CD4-positive, alpha-beta T cell treated with Interleukin-1 beta for 1 hour (primary cell): ENCODE measurements at regions not wholly inside any gene's neighbourhood (a gene's known extent, or its start where the extent isn't known, plus 50 kb on each side); places are given as distances from the start of the nearest gene placed in this dataset.

Source experiments
- DNase-seq, 2 donors: peaks; one replicate each; pipeline ENCODE4 v3.0.0-alpha.2; 2020 to 2022

DNA sequence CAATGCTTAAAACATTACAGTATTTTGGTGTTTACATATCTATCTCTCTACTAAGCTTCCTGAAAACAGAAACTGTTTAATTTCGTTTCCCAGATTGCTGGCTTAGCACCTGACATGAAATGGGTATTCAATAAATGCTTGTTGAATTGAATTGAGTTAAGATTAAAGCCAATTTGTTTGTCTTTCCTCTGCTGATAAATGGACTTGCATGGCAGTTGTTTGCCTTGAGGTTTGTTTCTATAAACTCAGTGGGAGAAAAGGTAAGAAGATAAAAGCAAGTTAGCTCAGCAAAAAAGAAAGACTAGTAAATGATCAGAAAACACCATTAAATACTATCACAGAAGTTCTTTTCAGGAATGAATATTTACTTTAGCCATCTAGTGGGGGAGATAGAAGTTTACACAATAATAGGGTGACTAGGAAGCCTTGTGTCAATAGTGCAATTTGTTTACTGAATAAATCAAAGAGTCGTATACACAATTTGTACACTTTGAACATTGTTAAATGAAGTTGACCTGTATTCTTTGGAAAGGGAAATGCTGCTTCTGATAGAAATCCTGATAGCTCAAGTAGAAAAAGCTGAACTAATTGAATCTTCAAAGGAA lies 754.5 kb upstream of the FAM98A start:
- no peak for DNase-seq

DNA sequence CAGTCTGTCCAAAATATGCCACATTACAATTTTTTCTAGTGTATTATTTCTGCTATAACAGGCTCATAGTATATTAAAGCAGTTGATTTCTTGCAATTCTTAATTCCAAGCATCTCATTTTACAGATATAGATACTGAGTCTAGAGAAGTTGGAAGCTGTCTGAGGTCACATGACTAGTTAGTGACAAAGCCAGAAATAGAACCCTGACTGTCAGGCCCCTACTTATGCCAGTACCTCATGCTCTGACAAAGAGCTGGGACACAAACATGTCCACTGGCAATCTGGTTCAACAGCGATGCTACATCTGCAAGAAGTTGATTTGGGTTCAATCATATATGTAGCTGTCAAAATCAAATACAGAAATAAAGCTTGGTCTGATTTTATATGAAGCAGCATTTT lies 750.4 kb upstream of the FAM98A start:
- DNase-seq, result no peak

DNA sequence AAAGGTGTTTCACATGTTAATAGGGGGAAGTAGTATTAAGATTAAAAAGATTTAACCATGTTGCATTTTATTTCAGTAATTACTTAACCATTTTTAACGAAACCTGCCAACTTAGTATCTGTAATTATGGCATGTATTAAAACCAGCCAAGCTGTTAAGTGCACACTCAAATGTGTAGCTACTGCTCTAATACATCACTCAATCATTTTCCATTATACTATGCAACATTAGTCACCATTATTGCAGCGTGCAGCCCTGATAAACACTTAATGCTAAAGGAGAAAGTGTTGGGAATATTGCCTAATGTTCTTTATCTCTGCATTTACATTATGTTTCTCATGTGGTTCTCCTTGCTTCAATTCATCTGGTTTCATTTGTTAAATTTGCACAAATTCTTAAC lies 745.9 kb upstream of the FAM98A start:
- no peak for DNase-seq

DNA sequence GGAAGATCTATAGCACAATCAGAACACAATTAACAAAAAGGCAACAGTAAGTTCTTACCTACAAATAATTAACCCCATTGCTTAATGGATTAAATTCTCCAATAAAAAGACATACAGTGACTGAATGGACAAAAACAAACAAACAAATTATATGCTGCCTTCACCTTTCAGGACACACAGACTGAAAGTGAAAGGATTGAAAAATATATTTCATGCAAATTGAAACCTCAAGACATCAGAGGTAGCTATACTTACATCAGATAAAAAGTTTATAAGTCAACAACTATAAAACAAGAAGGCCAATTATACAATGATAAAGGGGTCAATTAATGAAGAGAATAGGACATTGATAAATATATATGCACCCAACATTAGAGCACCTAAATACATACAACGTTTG lies 741.2 kb upstream of the FAM98A start:
- no peak for DNase-seq

DNA sequence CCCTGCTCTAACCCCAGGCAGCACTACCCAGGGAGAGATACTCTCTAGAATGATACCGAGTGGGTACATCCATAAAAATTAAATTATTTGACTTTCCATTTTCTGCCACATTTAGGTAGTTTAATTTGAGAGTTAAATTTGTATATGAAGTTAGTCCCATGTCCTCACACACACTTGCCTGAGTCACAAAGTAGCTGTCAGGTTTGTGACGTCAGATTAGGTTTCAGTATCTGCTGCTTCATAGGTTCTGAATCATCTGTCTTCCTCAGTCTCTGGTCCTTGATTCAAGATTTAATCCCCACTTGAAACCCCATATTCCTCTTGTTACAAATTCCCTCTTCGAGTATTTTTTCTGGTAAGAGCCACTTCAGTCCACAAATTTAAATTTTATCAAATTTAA lies 738.6 kb upstream of the FAM98A start:
- no peak for DNase-seq

DNA sequence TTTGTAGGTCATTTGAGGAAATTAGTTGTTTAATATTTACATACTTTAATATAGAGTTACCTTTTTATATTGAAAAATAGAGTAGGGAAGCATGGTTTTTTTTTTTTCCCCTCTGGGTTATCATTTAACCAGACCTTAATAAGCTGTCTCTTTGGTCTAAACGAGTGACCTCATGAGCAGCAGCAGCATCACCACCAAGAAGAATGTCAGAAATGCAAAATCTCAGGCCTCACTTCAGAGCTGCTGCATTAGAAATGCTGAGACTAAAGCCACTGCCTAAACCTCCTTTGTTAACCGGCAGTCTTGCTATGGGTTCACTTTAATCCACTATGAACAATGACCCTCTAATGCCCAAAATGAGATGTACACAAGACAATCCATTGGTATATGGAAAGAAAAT lies 733.7 kb upstream of the FAM98A start:
- no peak for DNase-seq

DNA sequence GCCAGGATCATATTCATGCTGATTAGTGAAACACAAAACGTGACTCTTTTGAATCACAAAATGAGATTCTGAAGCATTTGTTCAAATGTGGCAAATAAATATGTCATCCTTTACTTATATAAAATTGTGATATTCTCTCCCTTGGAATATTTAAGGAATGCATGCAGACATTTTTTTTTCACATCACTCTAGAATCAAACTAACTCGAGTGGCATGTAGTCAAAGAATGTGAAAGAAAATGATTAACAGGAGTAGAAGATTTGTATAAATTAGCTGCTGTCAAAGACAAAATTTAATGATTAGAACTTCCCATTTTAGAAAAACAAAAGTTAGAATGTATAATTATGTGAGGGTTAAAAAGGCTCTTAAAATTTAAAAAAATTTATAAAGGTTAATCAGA lies 721.0 kb upstream of the FAM98A start:
- DNase-seq, result no peak

DNA sequence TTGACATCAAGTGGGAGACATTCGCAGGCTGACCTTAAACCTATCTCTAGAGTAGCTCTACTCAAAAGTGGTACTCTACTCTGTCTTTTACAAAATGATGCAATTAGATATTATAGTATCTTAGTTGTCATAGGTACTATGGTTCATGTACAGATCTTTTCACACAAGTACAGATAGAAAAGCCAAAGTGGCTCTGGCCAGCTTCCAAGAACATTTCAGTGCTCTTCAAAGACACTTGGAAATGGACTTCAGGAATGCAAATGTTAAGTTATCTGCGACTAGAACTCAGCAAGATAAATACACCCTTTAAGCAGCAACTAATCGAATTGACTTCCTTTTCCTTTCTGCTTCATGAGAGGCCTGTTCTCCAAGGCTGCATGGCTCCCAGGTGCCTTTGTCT lies 718.7 kb upstream of the FAM98A start:
- DNase-seq, result no peak

DNA sequence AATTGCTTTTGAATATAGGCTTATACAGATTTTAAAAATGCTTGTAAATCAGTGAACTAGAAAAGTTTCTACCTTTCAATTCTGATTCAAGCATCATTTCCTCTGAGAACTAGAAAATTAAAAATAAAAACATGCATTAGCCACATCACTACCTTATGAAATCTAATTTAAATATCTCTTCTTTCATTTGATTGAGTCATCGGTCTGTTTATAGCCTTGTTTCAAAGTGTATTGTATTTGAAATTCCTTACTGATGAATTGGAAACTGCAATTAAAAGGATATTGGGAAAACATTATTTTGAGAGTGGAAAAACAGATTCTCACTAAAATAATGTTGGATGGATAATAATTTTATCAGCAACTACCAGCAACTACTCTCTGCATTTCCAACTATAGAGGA lies 717.7 kb upstream of the FAM98A start:
- no peak for DNase-seq

DNA sequence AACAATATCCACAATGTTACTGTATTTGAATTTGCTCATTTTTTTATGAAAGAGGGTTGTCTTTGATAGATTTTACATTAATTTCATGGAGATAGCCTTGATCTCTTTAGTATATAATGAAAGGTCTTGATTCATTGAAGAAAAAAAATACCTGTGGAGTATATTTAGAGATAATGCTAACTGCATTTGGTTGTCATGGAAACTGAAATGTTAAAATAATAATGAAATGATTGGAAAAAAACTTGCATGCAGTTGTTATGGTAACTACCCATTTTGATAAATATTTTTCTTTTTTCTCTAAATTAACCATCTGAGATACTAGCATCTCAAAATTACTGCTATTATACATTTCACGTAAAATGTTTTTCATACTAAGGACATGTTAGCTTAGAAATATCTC lies 712.7 kb upstream of the FAM98A start:
- DNase-seq, result no peak

DNA sequence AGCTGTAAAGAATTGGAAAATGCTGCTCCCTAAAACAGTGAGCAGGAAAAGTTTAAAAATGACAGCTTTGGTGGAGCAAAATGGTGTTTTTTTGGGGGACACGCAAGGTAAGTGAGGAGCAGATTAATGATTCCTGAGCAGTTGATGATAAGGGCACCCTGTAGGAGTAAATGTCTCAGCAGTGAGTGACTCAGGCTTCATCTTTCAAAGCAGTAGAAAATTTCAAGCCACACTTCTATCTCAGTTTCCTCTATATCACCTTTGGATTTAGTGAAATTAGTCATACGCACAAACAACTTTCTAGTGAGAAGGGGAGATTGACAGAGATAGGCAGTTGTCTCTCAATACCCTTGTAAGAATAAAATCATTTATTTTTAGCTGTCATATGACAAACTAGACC lies 709.0 kb upstream of the FAM98A start:
- DNase-seq, result no peak

DNA sequence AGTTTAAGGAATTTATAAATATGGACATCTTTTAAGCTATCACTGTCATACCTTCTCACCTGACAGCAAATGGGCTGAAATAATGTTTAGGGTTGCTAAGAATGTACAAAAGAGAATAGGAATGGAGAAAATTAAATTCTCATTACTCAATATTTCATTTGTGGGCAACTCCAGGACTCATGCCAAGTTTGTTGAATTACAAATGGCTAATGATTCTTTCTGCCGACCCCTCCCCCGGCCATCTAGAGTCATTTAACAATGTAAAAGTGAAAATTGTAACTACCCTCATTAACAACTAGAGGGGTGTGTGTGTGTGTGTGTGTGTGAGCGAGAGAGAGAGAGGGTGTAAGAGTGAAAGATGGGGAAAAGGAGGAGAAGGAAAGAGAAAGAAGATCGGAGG lies 708.5 kb upstream of the FAM98A start:
- DNase-seq, result no peak

DNA sequence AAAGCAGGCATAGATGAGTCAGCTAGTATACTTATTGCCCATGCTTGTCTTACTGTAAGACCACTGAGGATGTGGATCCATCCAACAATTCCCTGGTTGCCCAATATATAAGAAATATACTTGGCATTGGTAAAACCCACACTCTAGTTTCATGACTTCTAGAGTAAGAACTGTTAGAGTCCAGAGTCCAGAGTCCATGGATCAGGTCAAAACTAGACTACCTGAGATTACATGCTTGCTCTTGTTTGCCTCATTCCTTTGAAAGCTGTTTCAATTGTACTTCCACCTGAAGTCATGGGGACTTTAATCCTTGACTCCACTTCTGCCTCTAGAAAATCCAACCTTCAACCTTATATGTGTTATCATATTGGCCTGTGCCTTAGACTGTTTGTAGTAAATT lies 707.6 kb upstream of the FAM98A start:
- no peak for DNase-seq

DNA sequence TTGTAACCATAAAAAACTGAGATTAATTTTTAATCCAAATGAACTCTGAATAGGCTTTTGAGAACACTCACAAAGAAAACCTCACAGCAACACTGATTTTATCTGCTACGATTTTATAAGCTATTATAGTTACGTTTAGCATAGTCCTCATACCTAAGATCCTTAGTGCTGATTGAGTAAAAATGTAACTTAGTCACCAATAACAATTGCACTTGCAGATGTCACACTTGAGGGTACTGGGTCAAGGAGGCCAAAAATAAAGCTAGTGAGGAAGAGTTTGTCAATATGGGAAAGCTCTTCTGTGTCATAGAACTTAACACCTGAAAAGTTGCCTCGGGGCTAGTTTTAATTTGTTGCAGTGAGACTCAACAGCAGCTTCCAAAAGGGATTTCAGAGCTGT lies 706.5 kb upstream of the FAM98A start:
- DNase-seq, result no peak

DNA sequence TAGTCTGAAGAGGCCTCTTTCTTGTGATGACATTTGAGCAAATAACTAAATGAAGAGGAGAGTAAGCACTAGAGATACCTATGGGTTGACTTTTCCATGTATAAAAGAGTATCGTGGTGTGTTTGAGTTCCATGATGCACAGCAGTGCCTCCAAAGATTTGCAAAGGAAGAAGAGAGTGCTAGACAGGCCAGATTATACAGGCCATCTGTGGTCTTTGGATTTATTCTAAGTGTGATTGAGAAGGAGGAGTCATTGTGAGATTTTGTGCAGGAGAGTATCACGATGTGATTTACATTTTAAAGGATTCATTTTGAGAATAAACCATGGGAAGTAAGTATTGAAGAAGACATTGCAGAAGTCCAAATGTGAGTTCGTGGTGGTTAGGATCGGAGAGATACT lies 695.9 kb upstream of the FAM98A start:
- no peak for DNase-seq

DNA sequence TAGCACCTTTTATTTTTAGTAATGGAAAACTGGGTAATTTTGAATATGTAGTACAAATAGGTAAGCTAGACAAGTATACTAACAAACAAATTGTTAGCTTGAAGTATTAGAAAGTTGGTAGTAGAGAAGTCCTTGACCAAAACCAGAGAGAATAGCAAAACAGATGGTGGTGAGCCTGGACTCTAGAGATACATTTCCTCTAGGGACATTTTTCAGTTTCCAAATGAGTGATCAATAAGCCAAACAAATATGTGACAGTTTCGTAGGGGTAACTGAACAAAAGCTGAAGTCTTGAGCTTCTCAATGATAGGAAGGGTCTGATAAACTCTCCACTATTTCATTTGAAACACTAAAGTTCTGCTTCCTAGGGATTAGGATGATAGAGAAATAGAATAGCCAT lies 692.0 kb upstream of the FAM98A start:
- no peak for DNase-seq

DNA sequence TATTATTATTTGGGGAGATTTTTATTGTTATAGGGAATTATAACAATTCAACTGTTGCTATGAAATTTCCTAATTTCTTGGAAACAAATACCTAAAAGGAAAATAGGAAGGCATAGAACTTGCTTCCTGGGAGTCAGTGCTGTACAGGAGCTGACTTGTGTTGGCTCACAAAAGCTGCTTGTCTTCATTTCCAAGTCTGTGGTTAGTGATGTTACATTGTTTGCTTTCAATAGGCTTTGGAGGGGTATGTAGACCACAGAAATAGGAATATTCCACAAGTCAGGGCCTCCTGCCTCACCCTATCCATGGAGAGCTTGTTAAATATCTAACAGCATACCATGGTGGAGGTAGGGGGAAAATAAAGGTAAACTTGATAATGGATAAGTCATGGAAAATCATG lies 688.9 kb upstream of the FAM98A start:
- DNase-seq, result no peak

DNA sequence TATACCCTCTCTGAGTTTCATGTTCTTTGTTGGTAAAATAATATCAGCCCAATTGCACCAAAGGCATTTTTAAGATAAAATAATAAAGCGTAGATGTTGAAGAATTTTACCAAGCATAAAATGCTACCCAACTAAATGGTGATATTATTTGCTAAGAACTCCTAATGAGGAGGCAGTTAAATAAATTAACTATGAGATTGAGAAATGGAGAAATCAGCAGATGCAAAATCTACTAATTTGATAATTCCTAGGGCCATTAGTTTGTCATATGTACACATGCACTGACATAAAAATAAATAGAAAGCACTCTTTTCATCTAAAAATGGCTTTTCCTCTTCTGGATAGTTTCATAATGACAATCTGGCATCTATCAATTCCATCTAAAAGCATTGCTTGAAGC lies 681.5 kb upstream of the FAM98A start:
- no peak for DNase-seq

DNA sequence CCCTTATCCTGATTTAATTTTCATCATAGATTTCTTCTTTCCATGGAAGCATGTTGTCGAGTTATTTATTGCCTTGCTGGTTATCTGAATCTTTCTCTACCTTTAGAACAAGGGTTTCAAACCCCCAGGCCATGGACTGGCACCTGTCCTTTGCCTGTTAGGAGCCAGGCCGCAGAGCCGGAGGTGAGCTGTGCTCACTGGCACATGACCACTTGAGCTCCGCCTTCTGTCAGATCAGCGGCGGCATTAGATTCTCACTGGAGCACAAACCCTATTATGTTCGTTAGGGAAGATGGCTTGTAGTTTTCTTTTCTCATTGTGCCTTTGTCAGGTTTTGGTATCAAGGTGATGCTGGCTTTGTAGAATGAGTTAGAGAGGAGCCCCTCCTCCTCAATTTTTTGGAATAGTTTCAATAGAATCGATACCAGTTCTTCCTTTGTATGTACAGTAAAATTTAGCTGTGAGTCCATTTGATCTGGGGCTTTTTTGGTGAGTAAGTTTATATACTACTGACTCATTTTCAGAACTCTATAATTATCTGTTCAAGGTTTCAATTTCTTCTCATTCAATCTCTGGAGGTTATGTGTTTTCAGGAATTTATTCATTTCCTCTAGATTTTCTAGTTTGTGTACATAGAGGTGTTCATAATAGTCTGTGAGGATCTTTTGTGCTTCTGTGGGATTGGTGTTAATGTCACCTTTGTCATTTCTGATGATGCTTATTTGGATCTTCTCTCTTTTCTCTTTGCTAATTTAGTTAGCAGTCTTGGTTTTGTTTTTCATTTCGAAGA lies 668.0 kb upstream of the FAM98A start:
- no peak for DNase-seq

DNA sequence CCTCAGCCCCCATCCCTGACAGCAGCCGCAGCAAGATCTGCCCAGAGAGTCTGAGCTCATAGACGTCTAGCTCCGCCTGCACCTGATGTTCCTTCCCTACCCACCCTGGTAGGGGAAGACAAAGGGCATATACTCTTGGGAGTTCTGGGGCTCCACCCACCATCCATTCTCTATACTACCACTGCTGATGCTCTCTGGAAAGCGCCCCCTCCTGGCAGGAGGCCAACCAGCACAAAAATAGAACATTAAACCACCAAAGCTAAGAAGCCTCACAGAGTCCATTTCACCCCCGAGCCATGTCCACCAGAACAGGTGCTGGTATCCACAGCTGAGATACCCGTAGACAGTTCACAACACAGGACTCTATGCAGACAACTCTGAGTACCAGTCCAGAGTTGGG lies 662.6 kb upstream of the FAM98A start:
- no peak for DNase-seq

DNA sequence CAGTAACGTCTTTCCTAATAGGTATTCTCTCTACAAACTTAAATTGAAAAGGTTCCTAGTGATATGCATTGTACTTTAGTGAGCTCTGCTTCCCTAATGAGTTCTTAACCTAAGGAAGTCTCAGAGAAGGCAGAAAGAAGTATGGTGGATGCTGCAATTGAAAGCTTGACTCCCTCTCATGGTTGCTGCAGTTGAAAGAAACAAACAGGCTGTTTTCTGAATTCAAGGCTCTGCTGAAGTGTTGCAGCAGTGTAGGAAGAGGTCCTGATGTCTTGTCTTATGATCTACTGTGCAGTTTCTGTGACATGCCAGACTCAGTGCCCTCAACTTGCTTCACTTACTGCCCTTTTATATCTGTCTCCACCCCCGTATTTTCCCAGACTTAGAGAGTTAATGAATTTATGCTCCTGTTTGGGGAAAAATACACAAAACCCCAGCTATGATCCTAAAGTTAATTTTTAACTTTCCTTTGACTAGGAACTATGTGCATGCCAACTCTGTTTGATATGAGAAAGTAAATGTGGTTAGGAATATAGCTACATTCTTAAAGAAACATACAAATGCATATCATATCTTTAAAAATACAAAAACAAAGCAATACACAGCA lies 655.3 kb upstream of the FAM98A start:
- DNase-seq, result no peak

DNA sequence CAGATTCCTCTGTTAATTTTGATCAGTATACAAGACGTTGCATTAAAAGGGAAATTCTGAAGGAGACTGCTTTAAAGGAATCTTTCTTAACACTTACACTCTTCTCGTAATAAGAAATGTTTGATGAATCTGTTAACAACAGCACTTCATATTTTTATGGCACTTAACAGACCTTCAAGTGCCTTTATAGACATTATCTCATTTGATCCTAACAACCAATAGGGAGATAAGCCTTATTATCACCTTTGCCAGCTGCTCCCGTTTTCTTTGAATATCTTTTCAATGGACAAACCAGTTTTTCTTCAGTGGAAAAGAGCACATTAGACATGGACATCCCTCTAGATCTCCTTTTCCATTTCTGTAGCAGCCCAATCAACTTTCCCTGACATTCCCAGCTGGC lies 653.0 kb upstream of the FAM98A start:
- DNase-seq, result no peak

DNA sequence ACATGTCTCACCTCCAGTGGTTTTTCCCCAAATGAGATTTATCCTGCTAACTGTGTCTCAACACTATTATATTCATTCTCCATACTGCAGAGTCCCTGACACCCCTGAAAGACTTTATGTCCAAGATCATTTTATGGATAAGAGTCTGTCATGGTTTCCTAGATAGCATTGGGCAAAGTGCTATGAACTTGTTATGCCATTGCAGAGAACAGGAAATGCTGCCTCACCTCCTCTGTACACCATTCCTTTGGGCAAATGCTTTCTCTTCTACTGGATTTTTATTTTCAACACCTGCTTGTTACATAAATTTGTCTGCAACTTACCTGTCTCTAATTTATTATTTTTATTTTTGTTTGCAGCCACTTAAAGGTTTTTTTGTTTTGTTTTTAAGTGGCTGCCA lies 652.5 kb upstream of the FAM98A start:
- DNase-seq, result no peak

DNA sequence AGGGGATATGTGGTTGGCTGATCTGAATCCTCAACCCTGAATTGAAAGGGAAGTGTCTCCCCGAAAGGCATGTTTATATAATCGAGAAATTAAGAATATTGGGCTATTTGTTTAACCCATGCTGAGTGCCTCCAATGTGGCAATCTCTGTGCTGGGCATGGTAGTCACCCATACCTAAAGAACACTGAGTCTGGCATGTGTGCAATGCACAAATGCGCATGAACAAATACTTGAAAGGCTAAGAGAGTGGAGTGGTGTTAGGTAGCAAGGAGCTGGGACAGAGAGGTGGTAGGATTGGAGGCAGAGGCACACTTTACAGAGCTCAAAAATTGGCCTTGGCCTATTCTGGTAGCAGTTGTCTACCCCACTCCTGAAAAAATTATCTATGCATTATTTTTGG lies 645.1 kb upstream of the FAM98A start:
- no peak for DNase-seq

DNA sequence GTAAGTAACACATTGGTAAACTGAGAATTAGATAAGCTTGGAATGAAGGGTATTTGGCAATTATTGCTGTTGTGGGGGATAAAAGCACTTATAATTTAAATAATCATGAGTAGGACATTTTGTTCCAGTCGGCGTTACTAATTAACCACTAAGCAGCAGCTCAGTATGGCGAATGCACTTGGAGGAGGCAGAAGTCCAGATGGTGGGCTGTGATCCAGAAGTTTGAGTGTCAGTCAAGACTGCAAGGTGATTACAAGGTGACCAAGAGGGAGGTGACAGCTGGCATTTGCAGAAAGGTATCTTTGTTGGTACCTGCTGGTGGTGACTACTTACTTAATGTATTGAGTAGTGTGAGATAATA lies 643.6 kb upstream of the FAM98A start:
- no peak for DNase-seq
